Sciatic nerve (tissue), 2 donors: ENCODE measurements at regions not wholly inside any gene's neighbourhood (a gene's known extent, or its start where the extent isn't known, plus 50 kb on each side); places are given as distances from the start of the nearest gene placed in this dataset.
"Not testable (repeated sequence)": the region's sequence is repeated elsewhere in the genome, so short reads cannot be mapped to it uniquely, and the experiment has no call there.

Experiments used
- ATAC-seq: fragments of 200-7000 bp; cut with Tn5 transposase; one replicate; pipeline ENCODE4 v1.9.1; 2020; ENCODE audit warnings: mild to moderate bottlenecking, moderate library complexity
- DNase-seq: peaks from one replicate; pipeline ENCODE4 v3.0.0-alpha.2; 2020; ENCODE audit warnings: low spot score
- intact Hi-C: fragments of 100-400 bp; cut with DNase I; formaldehyde crosslinking; loops from one replicate; pipeline ENCODE4 v1.14.2; 2022
- donor health status: DM: no; HTN: no; CAD: no.
- donor health status: DM: no; HTN: no; CAD: no.

DNA sequence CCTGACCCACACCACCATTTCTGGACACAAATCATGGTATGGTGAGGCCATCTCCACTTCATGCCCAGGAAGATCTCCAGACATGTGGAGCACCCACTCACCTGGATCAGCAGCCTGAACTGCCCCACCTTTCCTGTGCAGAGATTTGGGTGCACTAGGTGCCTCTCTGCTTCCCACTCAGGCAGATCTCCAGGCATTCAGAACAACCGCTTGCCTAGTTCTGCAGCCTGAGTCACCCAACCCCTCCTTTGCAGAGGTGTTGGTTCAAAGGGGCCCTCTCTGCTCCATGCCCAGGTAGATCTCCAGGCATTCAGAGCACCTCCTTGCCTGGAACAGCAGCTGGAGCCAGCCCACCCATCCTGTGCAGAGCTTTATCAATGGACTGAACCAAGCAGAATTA is 620.8 kb downstream of the LRRIQ3 start:
- DNase-seq = no peak
- ATAC-seq = no peak
- intact Hi-C loops = no loop called here

DNA sequence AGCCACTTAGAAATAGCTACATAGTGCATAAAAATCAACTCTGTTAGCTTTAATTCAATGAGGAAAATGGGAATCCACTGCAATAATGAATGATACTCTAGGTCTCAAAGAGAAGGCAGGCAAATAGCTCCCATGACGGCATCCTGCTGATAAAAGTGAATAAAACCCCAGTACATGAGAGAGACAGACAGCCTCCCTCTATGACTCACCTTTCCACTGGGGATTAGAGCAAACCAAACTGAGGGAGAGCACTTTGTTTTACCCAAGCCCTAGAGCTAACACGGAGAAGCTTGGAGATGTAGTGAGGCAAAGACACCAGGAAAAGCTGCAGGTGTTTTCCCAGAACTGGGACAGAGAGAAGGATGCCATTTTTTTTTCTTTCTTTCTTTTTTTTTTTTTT is 621.9 kb downstream of the LRRIQ3 start:
- DNase-seq = no peak
- no peak for ATAC-seq
- intact Hi-C loops = no loop called here

DNA sequence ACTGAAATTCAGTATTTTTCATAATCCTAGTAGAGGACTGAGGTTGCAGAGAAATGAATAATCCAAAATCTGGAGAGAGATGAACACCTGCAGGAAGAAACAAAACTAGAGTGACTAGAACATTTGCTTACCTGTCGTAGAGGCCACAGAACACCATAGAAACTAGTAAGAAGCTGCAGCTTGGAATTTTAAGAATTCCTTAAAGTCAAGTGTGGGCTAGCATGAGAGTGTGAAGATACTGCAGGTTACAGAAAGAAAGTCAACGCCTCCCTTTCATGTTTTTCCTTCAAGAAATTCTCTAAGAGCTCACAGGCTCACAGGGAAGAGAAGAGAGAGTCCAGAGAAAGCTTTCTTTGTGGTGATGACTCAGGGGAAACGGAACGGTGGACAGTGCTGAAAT is 633.7 kb downstream of the LRRIQ3 start:
- intact Hi-C loops = no loop called here
- DNase-seq = no peak
- ATAC-seq = no peak

DNA sequence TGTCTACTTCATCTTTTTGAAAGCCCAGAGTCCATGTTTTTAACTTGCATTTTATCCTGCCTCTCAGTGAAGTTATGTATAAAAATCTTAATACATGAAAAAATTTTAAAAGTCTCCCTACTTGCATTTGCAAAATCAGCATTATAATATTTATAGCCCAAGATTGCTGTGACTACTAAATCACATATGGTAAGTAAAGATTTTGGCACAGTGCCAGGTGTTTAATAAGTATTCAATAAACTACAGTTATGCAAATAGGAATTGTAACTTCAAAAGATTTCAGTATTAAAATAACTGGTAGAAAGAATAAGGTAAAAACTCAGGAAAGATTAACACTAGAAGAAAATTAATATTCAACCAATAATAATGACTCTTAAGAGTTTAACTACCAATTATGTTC is 641.7 kb downstream of the LRRIQ3 start:
- intact Hi-C loops = no loop called here
- DNase-seq = no peak
- no peak for ATAC-seq

DNA sequence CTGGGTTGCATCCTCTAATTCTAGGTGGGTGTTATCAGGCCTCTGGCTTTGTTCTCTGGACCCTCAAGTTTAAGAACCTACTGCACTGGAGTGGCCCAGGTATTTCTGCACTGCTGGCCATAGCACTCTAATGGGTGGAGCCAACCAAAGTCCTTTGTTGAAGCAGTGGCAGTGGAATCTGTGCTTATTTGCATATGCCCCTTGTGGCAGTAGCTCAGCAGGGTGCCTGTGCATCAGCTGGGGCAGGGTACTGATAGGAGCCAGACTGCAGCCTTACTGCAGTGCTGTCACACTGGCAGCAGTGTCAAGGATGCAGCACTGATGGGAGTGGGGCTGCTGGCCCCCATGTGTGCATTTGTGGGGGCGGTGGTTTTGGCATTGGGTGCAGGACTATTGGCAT is 660.6 kb downstream of the LRRIQ3 start:
- DNase-seq = no peak
- ATAC-seq = no peak
- intact Hi-C loops = no loop called here

DNA sequence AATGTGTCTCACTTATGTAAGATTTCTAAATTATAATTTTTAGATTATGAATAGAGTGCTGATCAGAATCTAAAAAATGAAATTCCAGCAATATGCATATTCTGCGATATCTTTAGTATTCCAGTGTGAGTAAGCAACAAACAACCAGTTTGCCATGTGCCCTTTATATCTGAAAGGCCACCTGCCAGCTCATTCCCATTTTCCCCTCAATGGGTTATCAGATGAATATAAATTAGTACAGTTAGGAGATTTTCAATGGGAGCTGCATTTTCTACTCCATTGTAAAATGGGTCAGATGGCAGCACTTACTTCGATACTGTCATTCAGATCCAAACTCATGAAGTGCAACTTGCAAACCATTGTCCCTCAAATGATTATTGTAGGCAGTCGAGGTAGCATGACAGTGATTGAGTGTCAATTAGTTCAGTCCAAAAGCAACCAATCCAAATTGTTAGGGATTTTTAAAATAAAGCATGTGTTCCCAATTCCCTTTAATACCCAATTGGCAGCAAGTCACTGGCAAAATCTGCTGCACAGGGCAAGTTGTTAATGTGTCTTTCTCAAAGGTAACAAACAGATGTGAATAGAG is 680.3 kb downstream of the LRRIQ3 start:
- no peak for ATAC-seq
- intact Hi-C loops = no loop called here

DNA sequence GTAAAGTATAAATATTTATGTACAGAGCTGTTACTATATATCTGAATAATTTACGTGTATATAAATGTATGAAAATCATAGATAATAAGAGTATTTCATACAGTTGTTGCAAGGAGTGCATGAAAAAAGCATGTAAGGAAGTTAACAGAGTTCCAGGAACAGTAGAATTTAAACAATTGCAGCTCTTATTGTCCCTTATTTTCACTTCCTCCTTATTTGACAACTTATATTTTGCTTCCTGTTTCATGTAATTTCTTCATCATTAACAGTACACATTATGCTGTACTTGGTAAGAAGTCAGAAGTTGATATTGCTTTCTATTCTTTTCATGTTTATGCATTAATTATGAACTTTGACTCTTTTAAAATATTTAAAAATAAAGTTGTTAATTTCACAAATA is 681.5 kb downstream of the LRRIQ3 start:
- ATAC-seq (no peak), DNase-seq (no peak)
- intact Hi-C loops = no loop called here

More for the DNA sequence above, 680.3 kb downstream of the LRRIQ3 start:
- DNase-seq = no peak

DNA sequence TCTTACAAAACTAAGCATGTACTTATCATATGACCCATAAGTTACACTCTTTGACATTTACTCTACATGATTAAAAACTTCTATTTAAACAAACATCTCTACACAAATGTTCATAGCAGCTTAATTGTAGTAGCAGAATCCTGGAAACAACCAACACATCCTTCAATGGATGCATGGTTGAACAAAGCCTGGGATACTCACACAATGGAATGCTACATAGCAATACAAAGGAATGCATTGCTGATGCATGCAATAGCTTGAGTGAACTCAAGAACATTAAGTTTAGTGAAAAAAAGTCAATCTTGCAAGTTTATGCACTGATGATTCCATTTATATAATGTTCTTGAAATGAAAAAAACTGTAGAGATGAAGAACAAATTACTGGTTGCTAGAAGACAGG is 686.9 kb downstream of the LRRIQ3 start:
- intact Hi-C loops = no loop called here
- ATAC-seq = no peak
- DNase-seq = no peak

DNA sequence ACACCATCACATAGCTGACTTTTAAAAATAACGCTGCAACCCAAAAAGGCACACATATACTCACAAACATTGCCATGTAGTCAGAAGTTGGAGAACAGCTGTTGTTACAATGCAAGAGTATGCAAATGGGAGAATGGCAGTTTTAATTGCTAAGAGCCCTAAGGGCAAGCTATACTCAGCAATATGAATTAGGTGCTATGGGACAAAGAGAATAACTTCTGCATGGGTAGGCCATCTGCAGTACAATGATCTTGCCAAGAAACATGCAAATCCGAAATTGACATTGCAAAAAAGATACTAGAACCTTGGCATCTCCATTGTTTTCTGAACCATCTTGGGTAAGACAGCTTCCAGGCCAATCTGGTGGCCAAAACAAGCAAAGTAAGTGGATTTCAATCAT is 697.8 kb downstream of the LRRIQ3 start:
- intact Hi-C loops = no loop called here
- DNase-seq (no peak), ATAC-seq (no peak)

DNA sequence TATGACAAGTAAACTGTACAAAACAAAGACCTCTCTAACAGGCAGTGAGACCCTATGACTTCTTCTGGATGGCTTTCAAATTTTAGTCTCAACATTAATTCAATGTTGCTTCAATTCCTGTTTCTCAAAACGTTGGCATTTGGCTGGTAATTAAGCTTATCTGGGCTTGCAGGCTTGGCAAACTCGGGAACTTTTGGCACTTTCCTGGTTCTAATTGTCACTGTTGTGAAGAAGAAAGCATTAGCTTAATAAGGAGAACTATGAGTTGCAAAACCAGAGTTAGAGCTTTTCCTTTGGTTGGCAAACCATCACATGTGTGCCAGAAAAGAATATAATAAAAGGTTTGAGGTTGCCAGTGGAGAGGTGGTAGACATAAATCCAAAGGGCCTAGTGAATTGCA is 698.3 kb downstream of the LRRIQ3 start:
- DNase-seq (no peak), ATAC-seq (no peak)
- intact Hi-C loops = no loop called here

DNA sequence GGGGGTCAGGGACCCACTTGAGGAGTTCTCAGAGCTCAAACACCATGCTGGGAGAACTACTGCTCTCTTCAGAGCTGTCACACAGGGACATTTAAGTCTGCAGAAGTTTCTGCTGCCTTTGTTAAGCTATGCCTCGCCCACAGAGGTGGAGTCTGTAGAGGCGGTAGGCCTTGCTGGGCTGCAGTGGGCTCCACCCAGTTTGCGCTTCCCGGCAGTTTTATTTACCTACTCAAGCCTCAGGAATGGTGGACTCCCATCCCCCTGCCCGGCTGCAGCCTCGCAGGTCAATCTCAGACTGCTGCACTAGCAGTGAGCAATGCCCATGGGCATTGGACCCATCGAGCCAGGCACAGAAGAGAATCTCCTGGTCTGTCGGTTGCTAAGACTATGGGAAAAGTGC is 706.4 kb downstream of the LRRIQ3 start:
- no peak for DNase-seq
- ATAC-seq = no peak
- intact Hi-C loops = no loop called here

DNA sequence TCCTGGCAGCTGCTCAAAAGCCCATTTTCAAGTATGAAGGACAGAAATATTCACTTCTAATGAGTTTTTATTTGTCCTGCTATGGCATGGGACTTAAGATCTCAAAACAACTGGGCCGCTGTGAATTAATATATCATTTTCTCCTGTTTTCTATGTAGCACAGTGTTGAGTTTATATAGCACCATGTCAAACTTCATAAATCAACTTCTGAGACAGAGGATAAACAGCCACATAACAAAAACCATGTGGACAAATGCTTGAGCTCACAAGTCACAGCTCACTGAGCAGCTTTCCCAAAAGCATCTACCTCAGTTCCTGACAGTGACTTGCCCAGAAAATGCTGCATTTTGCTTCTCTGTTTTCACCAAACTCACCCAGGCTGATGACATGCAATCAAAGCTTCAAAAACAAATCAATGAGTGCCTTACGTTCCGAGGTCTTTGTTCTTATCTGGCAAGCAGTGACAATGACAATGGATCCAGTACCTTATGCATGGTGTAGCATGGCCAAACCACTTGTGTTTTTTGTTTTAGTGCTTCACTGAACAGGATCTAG is 722.6 kb downstream of the LRRIQ3 start:
- intact Hi-C loops = no loop called here
- DNase-seq (no peak), ATAC-seq (no peak)

DNA sequence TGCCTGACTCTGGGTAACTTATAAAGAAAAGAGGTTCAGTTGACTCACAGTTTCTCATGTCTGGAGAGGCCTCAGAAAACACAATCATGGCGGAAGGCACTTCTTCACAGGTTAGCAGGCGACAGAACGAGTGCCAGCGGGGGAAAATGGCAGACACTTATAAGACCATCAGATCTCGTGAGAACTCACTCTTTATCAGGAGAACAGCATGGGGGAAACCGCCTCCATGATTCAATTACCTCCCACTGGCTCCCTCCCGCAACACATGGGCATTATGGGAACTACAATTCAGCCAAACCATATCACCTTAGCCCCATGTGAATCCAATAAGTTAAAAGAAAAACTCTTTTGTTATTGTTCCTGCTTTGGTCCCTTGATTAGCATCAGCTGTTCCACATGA is 725.2 kb downstream of the LRRIQ3 start:
- intact Hi-C loops = no loop called here
- DNase-seq (no peak), ATAC-seq (no peak)

DNA sequence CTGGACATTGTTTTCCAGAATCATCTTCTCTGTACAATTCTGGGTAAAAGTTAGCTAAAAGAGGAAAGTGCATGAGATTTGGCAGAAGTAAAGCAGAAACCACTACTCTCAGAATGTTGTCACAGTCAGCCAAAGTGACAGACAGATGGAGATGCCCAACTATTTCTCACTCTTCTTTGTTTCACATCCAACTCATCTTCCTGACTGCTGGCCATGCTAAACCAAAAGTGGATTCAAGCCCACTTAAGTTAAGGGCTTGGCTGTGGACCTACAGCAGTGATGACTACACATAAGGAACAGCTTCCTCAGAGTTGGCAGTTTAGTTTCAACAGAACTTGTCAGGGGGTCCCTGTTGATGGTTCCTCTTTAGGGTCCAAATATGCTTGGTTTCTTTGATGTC is 730.2 kb downstream of the LRRIQ3 start:
- intact Hi-C loops = loop anchor here (5.0 kb wide), 1 partner anchor 1980 kb away; no protein-coding TSS in a partner anchor
- no peak for ATAC-seq
- no peak for DNase-seq

DNA sequence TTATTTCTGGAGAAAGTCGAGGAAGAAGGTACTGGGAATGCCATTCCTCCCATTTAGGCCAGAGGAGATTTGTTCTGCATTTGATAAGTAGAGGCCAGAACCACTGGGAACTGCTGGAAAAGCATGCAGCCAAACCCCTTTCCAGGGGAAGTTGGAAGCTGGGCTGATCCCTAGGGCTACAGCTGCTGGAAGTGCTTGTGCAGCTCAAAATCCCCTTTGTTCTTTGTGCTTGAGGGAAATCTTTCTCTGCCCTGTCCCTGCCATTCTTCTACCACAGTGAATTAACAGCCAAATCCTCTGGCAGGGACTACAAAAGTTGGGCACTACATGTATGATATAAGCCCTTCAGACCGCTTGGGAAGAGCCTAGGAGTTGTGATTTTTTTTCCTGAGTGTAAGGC is 734.1 kb downstream of the LRRIQ3 start:
- no peak for DNase-seq
- ATAC-seq = no peak
- intact Hi-C loops = no loop called here

DNA sequence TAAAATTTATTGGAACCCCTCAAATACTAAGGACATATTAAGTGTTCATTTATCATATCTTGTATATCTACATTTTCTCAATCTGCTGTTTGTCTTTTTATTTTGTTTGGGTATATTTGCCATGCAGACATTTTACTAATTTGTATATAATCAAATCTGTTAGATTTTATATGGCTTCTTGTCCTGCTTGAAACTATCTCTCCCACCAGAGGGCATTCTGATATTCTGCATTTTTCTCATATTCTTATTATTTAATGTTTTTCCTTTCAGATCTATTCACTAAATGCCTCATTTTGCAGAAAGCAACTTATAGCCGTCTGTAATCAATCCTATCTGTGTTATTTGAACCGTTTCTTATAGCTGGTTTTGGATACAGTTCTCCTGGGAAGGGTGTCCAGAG is 745.5 kb downstream of the LRRIQ3 start:
- DNase-seq = no peak
- no peak for ATAC-seq
- intact Hi-C loops = no loop called here

DNA sequence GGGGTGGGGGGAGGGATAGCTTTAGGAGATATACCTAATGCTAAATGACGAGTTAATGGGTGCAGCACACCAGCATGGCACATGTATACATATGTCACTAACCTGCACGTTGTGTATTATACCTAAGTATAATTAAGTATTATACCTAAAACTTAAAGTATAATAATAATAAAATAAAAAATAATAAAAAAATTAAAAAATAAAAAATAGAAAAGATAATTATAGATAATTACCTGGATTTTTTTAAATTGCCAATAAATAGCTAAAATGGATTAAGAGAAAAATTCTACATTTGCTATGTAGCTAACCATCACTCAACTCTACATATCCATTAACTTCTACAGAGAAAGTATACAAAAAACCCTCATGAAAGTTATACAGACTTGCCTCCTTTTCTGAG is 747.3 kb downstream of the LRRIQ3 start:
- intact Hi-C loops, ATAC-seq, DNase-seq: not testable (repeated sequence)

DNA sequence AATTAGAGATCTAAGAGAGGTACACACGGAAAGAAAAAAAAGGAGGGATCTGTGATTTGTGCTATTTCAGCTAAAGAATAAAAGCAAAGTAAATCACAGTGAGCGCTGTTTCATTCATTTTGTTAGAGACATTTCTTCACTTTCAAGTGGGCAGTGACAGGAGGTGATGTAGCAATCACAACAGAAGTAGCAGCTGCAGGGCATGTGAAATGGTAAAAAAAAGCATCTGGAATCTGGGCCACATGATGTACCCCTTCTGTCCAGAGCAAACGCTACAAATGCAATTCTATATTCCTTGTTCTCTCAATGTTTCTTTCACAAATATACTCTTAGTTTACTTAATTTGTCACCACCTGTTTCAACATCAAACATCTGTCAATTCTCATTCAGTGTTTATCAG is 786.5 kb downstream of the LRRIQ3 start:
- no peak for ATAC-seq
- DNase-seq = no peak
- intact Hi-C loops = no loop called here

DNA sequence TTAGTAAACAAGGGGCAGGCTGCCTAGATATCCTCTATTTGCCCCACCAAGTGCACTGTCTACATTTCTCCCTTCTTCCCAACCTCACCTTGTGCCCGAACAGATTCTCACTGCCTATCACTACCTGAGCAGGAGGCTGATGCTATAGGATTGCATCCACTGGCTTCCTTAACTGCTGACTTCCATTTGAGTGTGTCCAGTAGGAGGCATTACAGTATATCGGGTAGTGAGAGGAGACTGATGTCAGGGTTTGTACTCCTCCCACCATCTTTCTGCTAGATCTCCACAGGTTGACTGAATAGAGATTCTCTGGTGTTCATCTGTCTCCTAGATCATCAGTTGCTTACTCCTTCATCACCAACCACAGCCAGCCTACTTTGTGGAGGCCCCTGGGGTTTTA is 796.3 kb downstream of the LRRIQ3 start:
- ATAC-seq (no peak), DNase-seq (no peak)
- intact Hi-C loops = no loop called here

DNA sequence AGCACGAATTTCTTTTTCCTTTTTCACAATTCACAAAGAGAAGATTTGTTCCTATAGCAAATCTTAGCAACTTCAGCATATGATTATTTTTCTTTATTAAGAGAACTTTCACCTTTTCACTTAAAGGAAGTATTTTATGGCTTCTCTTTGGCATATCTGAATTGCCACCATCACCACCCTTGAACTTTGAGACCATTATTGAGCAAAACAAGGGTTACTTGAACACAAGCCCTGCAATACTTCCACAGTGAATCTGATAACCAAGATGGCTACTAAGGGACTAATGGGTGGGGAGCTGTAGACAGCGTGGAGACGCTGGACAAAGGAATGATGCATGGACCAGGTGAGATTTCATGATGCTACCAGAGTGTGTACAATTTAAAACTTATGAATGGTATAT is 815.0 kb downstream of the LRRIQ3 start:
- ATAC-seq = no peak
- no peak for DNase-seq
- intact Hi-C loops = no loop called here

DNA sequence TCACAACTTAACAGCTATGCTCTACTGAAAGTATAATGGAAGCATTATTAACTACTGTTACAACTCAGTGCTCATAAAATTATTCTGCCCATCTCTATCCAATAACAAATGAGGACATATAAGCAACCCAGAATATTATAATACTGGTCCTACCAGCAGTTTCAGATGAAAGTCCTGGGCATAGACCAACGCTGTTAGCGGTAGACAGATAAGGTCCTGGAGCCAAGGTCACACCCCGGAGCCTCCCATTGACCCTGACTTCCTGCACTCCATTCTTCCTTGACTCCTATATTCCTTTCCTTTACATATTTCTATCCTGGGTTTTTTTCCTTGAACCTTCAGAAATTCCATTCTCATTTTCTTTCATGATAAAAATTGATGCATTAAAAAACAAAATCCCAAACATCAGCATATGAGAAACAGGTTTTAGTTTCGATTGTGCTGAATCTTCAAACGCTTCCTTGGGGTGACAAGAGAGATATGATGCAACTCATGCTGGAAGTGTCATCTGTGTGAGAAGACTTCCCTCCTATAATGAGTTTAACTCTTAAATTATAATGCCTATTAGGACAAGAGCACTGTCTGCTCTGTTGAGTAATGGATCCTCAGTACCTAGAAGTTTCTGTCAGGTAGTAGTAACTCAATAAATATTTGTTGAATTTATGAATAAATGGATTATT is 831.1 kb downstream of the LRRIQ3 start:
- DNase-seq (no peak), ATAC-seq (no peak)
- intact Hi-C loops = no loop called here
